Endodermal cell (in vitro differentiated cells): ENCODE measurements at regions not wholly inside any gene's neighbourhood (a gene's known extent, or its start where the extent isn't known, plus 50 kb on each side); places are given as distances from the start of the nearest gene placed in this dataset.
"Not testable (repeated sequence)": the region's sequence is repeated elsewhere in the genome, so short reads cannot be mapped to it uniquely, and the experiment has no call there.

Experiments
- DNase-seq: peaks from one replicate; pipeline ENCODE4 v3.0.0-alpha.2; 2017
- H3K27ac ChIP-seq: 2 replicates; pipeline ENCODE4 v1.5.1; 2013; ENCODE audit warnings: mild to moderate bottlenecking, low read depth, low read length, moderate library complexity
- H3K27me3 ChIP-seq: 2 replicates; pipeline ENCODE4 v1.6.1; 2013; ENCODE audit warnings: mild to moderate bottlenecking, low read length, moderate library complexity; ENCODE audit not compliant: insufficient read depth, control insufficient read depth, poor library complexity, severe bottlenecking
- H3K36me3 ChIP-seq: 2 replicates; pipeline ENCODE4 v1.7.0; 2013; ENCODE audit warnings: mild to moderate bottlenecking, low read length, moderate library complexity; ENCODE audit not compliant: control insufficient read depth, insufficient read depth
- H3K4me1 ChIP-seq: one replicate; pipeline ENCODE4 v1.7.0; 2013; ENCODE audit warnings: low read length; ENCODE audit not compliant: control insufficient read depth, insufficient read depth
- H3K4me3 ChIP-seq: 2 replicates; pipeline ENCODE4 v1.5.1; 2013; ENCODE audit warnings: mild to moderate bottlenecking, low read length, moderate library complexity
- H3K9ac ChIP-seq: 2 replicates; pipeline ENCODE4 v1.6.1; 2013; ENCODE audit warnings: mild to moderate bottlenecking, low read length, moderate library complexity; ENCODE audit not compliant: poor library complexity, severe bottlenecking; ENCODE audit errors: extremely low read depth
- H3K9me3 ChIP-seq: 2 replicates; pipeline ENCODE4 v1.6.1; 2013; ENCODE audit warnings: mild to moderate bottlenecking, low read length, moderate library complexity; ENCODE audit not compliant: control insufficient read depth
- H3K27ac Mint-ChIP-seq: 2 replicates; pipeline ENCODE4 v1.8.0; 2020; ENCODE audit warnings: mixed read lengths
- H3K27me3 Mint-ChIP-seq: 2 replicates; pipeline ENCODE4 v1.8.0; 2021; ENCODE audit warnings: mild to moderate bottlenecking, mixed read lengths; ENCODE audit not compliant: insufficient read depth
- H3K36me3 Mint-ChIP-seq: 2 replicates; pipeline ENCODE4 v1.8.0; 2020; ENCODE audit warnings: low read depth, mixed read lengths
- H3K4me1 Mint-ChIP-seq: 2 replicates; pipeline ENCODE4 v1.8.0; 2020; ENCODE audit warnings: mixed read lengths
- H3K4me3 Mint-ChIP-seq: 2 replicates; pipeline ENCODE4 v1.8.0; 2020; ENCODE audit warnings: mild to moderate bottlenecking, moderate library complexity, mixed read lengths
- H3K9me3 Mint-ChIP-seq: 2 replicates; pipeline ENCODE4 v1.8.0; 2020; ENCODE audit warnings: mild to moderate bottlenecking, mixed read lengths
- CTCF ChIP-seq: fragments of 200-600 bp; sonication (generic); conservative IDR thresholded peaks from 2 replicates; pipeline ENCODE4 v1.5.0; 2021; ENCODE audit warnings: antibody characterized with exemption, mild to moderate bottlenecking
- WGBS, 2 experiments: methylation state at CpG; one replicate each; pipeline versions ENCODE4 v1.1.5 to v1.1.7; 2013; ENCODE audit warnings: missing lambda C conversion rate in 2 of 2, mixed read lengths in 1 of 2; ENCODE audit not compliant: insufficient coverage in 1 of 2, insufficient read length in 1 of 2; 5-methylcytosine and 5-hydroxymethylcytosine counted together

- Mint-ChIP-seq H3K27ac (no peak overlapping the region), H3K9me3 (peaks cover 14% of the 10 kb centered on the region), H3K36me3 (no peaks in the 10 kb centered on the region), H3K4me1 (peaks cover 2% of the 10 kb centered on the region), H3K4me3 (no peak overlapping the region), H3K27me3 (peaks cover 10% of the 10 kb centered on the region)
- no peak for TF ChIP-seq CTCF
- no peak overlapping the region for H3K4me3 ChIP-seq
- no peaks in the 10 kb centered on the region for H3K36me3 ChIP-seq
- no peaks in the 10 kb centered on the region for H3K27me3 ChIP-seq
- H3K4me1 ChIP-seq = no peaks in the 10 kb centered on the region
- DNase-seq = no peak
- WGBS, 2 experiments = 40% methylated on average over 1 of the region's 1 CpG; no CpG with 5 or more reads in 1 of the 2 experiments
- no peaks in the 10 kb centered on the region for H3K9me3 ChIP-seq
- H3K27ac ChIP-seq = no peak overlapping the region
- H3K9ac ChIP-seq = no peak overlapping the region
These were observed 106.9 kb downstream of the ZNF467 start for GRCh38 chr7:149666360-149666945.

GRCh38 chr7:149665618-149666017 is 107.8 kb downstream of the ZNF467 start:
- Mint-ChIP-seq H3K9me3 (peaks cover 14% of the 10 kb centered on the region), H3K27me3 (peaks cover 17% of the 10 kb centered on the region)
- not testable (repeated sequence) for H3K4me3 ChIP-seq, H3K9ac ChIP-seq, H3K27me3 ChIP-seq, H3K4me3 Mint-ChIP-seq, H3K36me3 ChIP-seq, H3K27ac Mint-ChIP-seq, H3K4me1 ChIP-seq, H3K36me3 Mint-ChIP-seq, H3K27ac ChIP-seq, H3K4me1 Mint-ChIP-seq, H3K9me3 ChIP-seq, DNase-seq
- WGBS, 2 experiments = 89% methylated on average over 2 of the region's 2 CpGs; no CpG with 5 or more reads in 1 of the 2 experiments

- Mint-ChIP-seq H3K27ac (no peak overlapping the region), H3K4me1 (peaks cover 4% of the 10 kb centered on the region), H3K4me3 (no peak overlapping the region), H3K27me3 (peaks cover 23% of the 10 kb centered on the region), H3K36me3 (no peaks in the 10 kb centered on the region), H3K9me3 (peaks cover 14% of the 10 kb centered on the region)
- Histone ChIP-seq H3K4me3 (no peak overlapping the region), H3K9me3 (no peaks in the 10 kb centered on the region), H3K27ac (no peak overlapping the region), H3K36me3 (no peaks in the 10 kb centered on the region), H3K4me1 (no peaks in the 10 kb centered on the region), H3K9ac (no peak overlapping the region), H3K27me3 (no peaks in the 10 kb centered on the region)
- whole genome bisulfite sequencing, 2 experiments = 89 to 100% methylated on average over 1 of the region's 1 CpG
- no peak for TF ChIP-seq CTCF
- no peak for DNase-seq
These were observed 108.7 kb downstream of the ZNF467 start for GRCh38 chr7:149664666-149665065.

- Histone ChIP-seq H3K9ac (no peak overlapping the region), H3K9me3 (no peaks in the 10 kb centered on the region), H3K4me3 (no peak overlapping the region), H3K36me3 (no peaks in the 10 kb centered on the region), H3K27ac (no peak overlapping the region), H3K27me3 (no peaks in the 10 kb centered on the region), H3K4me1 (no peaks in the 10 kb centered on the region)
- no peak overlapping the region for H3K4me3 Mint-ChIP-seq
- no peak for TF ChIP-seq CTCF
- WGBS, 2 experiments = 79 to 85% methylated on average over 3 to 5 of the region's 5 CpGs
- no peaks in the 10 kb centered on the region for H3K36me3 Mint-ChIP-seq
- DNase-seq = no peak
- peaks cover 16% of the 10 kb centered on the region for H3K9me3 Mint-ChIP-seq
- H3K27me3 Mint-ChIP-seq = peaks cover 27% of the 10 kb centered on the region
- no peak overlapping the region for H3K27ac Mint-ChIP-seq
- peaks cover 4% of the 10 kb centered on the region for H3K4me1 Mint-ChIP-seq
These were observed 109.2 kb downstream of the ZNF467 start for GRCh38 chr7:149664176-149664575.
